ENCODE measurements at regions not wholly inside any gene's neighbourhood (a gene's known extent, or its start where the extent isn't known, plus 50 kb on each side); places are given as distances from the start of the nearest gene placed in this dataset.
"Not testable (repeated sequence)": the region's sequence is repeated elsewhere in the genome, so short reads cannot be mapped to it uniquely, and the experiment has no call there.

- in situ Hi-C loops (cut with MboI; ENCODE audit: low pct_unique_long_range_greater_than_20kb, low sequenced_read_pairs) = no loop called here
- no peak for DNase-seq
These were observed 151.8 kb upstream of the GDNF start for GRCh38 chr5:37991301-37992299.

DNA sequence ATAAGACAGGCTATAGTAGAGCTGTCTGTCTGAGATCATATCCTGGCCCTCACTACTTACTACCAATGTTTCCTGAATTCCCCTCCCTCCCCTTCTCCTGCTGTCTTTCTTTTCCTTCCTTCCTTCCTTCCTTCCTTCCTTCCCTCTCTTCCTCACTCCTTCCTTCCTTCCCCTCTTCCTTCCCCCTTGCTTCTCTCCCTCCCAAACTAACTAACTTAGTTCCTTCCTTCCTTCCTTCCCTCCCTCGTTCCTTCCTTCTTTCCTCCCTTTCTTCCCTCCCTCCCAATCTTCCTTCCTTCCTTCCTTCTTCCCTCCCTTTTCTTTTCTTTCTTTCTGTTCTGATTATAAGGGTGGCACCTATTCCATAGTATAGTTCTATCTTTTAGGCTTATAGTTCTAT lies 150.0 kb upstream of the GDNF start:
- in situ Hi-C loops (cut with MboI; ENCODE audit: low pct_unique_long_range_greater_than_20kb, low sequenced_read_pairs) = no loop called here
- no peak for DNase-seq

DNA sequence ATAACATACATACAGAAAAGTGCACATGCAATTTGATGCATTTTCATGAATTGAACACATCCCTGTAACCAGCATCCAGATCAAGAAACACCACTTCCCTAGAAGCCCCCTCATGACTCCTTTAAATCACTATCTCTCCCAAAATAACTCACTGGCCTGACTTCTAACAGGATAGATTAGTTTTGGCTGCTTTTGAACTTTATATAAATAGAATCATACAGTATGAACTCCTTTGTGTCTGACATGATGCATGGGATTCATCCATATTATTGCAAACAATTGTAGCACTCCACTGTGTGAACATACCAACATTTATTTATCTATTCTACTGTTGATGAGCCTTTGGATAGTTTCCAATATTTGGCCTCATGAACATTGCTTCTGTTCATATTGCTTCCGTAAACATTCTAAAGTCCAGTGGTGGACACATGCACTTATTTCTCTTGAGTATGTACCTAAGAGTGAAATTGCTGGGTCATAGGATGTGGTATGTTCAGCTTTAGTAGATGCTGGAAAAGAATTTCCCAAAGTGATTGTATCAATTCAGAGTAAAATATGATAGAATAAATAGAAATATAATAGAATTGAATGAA lies 148.7 kb upstream of the GDNF start:
- in situ Hi-C loops (cut with MboI; ENCODE audit: low pct_unique_long_range_greater_than_20kb, low sequenced_read_pairs) = no loop called here
- no peak for DNase-seq

GRCh38 chr5:37984300-37984699 lies 144.5 kb upstream of the GDNF start:
- in situ Hi-C loops (cut with MboI; ENCODE audit: low pct_unique_long_range_greater_than_20kb, low sequenced_read_pairs) = no loop called here
- no peak for DNase-seq

DNA sequence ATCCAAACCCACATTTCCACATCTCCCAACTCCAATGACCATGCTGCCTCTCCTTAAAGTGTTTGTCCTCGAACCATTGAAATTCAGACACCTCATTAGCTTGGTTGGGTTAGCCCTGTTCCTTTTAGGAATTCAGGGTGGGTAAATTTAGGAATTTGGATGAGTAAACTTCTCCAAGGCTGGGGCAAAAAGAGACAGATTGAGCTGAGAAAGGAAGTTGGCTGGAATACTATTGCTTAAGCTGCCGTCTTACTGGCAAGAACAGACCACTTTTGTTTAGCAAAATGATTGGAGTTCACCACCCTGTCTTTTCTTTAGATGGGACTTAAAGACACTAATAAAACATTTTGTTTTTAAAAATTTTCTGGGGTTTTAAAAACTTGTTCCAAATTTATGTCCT lies 143.6 kb upstream of the GDNF start:
- no peak for DNase-seq
- in situ Hi-C loops (cut with MboI; ENCODE audit: low pct_unique_long_range_greater_than_20kb, low sequenced_read_pairs) = no loop called here

DNA sequence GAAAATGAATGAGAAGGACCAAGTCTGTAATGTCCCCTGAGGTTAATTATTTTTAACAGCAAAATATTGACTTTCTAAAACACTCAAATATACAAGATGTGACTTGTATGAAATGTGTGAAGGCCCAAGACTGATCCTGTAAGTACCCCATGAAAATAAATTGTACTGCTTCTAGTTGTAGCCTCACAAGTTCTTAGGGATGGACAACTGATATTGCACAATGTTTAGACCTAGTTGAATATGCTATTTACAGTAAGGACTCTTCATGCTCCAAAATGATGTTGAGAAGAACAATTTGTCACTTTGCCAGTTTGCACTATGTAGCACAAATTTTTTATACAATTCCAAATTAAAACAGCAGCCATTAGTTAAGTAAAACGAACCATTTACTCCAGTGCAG lies 139.7 kb upstream of the GDNF start:
- no peak for DNase-seq
- in situ Hi-C loops (cut with MboI; ENCODE audit: low pct_unique_long_range_greater_than_20kb, low sequenced_read_pairs) = no loop called here

GRCh38 chr5:37975531-37975930 lies 135.7 kb upstream of the GDNF start:
- in situ Hi-C loops (cut with MboI; ENCODE audit: low pct_unique_long_range_greater_than_20kb, low sequenced_read_pairs) = no loop called here
- no peak for DNase-seq

DNA sequence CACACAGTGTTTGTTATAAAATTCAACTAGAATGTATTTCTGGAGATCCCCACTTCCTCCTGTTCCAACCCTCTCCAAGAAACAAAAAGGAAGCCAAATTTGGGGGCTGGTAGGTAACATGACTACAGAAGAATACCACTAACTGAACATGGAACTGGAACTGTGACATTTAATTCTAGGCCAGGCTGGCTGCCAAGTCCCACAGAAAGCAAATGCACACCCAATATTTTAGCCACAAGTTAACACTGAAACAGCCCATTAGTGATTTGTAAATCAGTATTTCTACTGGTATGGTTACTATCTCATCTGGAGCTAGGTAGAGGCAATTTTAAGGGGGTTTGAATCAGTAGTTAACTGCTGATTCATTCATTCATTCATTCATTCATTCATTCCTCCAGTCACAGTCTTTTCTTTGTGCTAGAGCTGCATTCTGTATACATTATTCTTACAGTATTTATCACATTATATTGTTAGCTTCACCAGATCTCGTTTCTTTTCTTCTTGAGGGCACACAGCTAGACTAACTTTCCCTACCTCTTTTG lies 131.7 kb upstream of the GDNF start:
- in situ Hi-C loops (cut with MboI; ENCODE audit: low pct_unique_long_range_greater_than_20kb, low sequenced_read_pairs) = no loop called here
- DNase-seq = no peak

DNA sequence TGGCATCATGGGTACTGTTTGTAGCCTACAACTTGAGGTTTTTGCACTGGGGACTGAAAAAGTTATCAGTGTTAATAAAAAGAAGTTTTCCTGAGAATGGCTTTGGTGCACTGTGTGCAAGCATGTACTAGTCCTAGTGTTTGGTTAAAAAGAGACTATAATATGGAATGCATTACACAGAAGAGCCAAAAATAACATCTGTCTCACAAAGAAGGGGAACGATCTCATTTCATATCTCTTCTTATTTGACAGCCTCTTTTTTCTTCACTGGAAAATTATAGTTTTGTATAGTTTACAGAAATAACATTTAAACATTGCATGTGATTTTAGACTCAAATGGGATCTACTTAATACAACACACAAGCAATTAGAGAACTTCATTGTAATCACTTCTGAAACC lies 127.0 kb upstream of the GDNF start:
- no peak for DNase-seq
- in situ Hi-C loops (cut with MboI; ENCODE audit: low pct_unique_long_range_greater_than_20kb, low sequenced_read_pairs) = no loop called here

DNA sequence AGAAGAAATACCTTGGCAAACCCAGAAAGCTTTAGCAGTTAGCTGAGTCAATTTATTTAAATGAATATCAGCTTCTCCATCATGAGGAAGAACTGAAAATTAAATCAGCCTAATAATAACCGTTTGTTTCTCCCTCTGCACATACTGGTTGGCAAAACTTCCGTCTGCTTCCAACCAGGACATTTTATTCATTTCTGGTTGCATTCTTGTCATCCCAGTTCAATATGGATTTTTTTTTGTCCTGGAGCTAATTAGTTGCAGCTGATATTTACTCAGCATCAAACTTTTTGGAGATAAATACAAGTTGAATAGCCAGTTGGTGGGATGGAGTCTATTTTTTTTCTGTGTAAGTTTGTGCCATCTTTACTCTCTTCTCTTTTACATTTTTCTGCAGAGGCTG lies 126.5 kb upstream of the GDNF start:
- in situ Hi-C loops (cut with MboI; ENCODE audit: low pct_unique_long_range_greater_than_20kb, low sequenced_read_pairs) = no loop called here
- no peak for DNase-seq

GRCh38 chr5:37962389-37962788 lies 122.5 kb upstream of the GDNF start:
- in situ Hi-C loops (cut with MboI; ENCODE audit: low pct_unique_long_range_greater_than_20kb, low sequenced_read_pairs) = no loop called here
- no peak for DNase-seq

DNA sequence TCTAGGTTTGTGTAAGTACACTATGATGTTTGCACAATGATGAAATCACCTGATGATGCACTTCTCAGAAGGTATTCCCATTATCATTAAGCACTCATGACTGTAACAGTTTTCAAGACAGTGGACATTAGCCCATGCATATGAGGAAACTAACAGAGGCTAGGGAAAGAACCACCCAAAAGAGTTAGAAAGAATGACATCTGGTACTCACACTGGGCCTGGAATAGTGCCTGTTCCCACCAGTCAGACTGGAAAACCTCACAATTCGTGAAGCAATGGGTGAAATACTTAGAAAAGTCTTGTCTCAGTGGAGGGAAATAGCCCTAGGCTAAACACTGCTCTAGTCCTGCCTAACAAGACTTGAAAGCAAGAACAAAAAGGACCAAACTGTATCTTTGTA lies 117.4 kb upstream of the GDNF start:
- in situ Hi-C loops (cut with MboI; ENCODE audit: low pct_unique_long_range_greater_than_20kb, low sequenced_read_pairs) = no loop called here
- DNase-seq = no peak

GRCh38 chr5:37955748-37956147 lies 115.9 kb upstream of the GDNF start:
- in situ Hi-C loops (cut with MboI; ENCODE audit: low pct_unique_long_range_greater_than_20kb, low sequenced_read_pairs) = no loop called here

DNA sequence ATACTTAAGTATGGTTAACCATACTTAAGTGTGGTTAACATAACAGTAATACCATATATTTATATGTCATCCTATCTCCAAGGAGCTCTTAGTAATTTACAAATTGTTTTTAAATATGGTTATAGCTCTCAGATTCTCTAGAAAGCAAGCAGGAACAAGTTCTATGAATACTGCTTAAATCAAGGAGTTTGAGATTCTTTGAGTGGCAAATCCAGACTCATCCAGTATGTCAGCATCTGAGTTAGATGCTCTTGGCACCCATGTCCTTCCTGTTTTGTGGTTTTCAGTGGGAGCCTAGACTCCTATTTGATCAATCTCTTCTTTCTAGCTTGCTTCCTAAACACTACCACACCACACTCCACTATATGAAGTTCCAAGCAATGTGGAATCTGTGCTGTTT lies 114.7 kb upstream of the GDNF start:
- in situ Hi-C loops (cut with MboI; ENCODE audit: low pct_unique_long_range_greater_than_20kb, low sequenced_read_pairs) = no loop called here
- DNase-seq = no peak

More at GRCh38 chr5:37955748-37956147, 115.9 kb upstream of the GDNF start:
- no peak for DNase-seq

- no peak for DNase-seq
- in situ Hi-C loops (cut with MboI; ENCODE audit: low pct_unique_long_range_greater_than_20kb, low sequenced_read_pairs) = no loop called here
These were observed 112.3 kb upstream of the GDNF start for GRCh38 chr5:37951946-37952721.

DNA sequence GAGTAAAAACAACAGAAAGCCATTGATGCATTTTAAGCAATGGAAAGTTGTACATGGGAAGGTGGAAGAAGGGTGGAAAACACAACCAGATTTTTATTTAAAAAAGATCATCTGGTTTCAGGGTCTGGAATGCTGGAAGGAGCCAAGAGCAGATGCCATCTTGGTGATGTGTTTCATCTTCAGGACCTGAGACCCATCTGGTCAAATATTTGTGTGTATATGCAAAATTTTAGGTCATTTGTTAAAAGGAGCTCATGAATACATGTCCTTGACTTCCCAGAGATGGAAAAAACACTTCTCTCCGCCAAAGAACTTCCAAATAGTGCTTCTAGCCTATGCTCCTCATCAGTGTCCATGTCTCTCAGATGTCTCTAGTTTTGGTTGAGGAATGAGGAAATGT lies 110.6 kb upstream of the GDNF start:
- in situ Hi-C loops (cut with MboI; ENCODE audit: low pct_unique_long_range_greater_than_20kb, low sequenced_read_pairs) = no loop called here

DNA sequence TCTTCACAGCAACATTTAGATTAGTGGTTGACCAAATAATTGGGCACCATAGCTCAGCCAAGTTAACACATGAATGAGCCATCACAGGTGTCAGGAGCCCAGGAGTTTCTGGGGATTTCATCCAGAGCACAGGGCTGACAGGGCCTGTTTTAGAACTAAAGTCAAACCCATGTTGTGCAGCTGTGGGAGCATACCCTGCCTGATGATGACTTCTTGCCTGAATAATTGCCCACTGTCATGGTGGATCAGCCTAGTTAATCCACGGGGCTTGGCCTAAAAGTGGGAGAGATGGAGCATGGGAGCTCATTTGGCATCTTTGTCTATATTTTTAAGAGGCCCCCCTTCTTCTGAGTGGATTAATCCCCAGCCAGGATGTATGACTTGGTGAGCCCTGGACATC lies 105.6 kb upstream of the GDNF start:
- DNase-seq = no peak
- in situ Hi-C loops (cut with MboI; ENCODE audit: low pct_unique_long_range_greater_than_20kb, low sequenced_read_pairs) = no loop called here

More for the DNA sequence above, 110.6 kb upstream of the GDNF start:
- no peak for DNase-seq

DNA sequence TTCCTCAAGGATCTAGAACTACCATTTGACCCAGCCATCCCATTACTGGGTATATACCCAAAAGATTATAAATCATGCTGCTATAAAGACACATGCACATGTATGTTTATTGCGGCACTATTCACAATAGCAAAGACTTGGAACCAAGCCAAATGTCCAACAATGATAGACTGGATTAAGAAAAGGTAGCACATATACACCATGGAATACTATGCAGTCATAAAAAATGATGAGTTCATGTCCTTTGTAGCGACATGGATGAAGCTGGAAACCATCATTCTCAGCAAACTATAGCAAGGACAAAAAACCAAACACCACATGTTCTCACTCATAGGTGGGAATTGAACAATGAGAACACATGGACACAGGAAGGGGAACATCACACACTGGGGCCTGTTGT lies 103.3 kb upstream of the GDNF start:
- in situ Hi-C loops (cut with MboI; ENCODE audit: low pct_unique_long_range_greater_than_20kb, low sequenced_read_pairs); DNase-seq: not testable (repeated sequence)

DNA sequence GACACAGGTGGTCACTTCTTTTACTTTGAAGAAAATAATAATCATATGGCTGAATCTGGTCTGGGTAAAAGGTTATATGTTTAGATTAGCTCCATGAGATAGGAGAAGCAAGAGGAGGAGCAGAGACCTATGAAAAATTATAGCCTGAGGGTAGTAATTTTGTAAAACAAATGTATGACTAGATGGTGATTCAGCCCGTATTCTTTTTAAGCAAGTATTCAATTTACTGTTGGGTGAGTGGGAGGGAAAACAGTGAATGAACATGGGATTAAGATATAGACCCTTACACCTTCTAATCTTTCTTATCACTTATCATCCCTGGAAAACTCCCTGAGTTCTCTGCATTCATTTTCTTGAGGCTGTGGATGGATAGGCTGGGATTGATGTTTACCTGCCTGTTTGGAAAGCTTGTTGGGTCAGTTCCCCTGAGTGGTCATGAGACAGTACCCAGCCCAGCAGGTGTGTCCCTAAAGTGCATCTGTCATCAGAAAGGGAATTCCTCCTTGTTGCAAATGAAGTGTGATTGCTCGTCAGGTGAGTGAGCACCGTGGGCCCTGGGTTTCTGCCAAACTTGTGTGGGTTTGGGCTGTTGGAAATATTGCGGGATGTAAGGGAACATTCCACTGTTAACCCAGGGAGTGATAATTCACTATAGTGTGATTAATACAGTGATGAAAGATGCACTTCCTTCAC lies 101.2 kb upstream of the GDNF start:
- DNase-seq = no peak

More for the DNA sequence above, 101.2 kb upstream of the GDNF start:
- in situ Hi-C loops (cut with MboI; ENCODE audit: low pct_unique_long_range_greater_than_20kb, low sequenced_read_pairs) = no loop called here
